GM06990 (cell line): ENCODE measurements at regions not wholly inside any gene's neighbourhood (a gene's known extent, or its start where the extent isn't known, plus 50 kb on each side); places are given as distances from the start of the nearest gene placed in this dataset.

Experiments used
- DNase-seq: peaks from one replicate; pipeline ENCODE4 v3.0.0-alpha.2; 2011; ENCODE audit not compliant: insufficient read length; ENCODE audit errors: extremely low read depth
- H3K27me3 ChIP-seq: replicated peaks from 2 replicates; pipeline ENCODE4 v1.6.0; 2011; ENCODE audit warnings: low read length; ENCODE audit not compliant: control insufficient read depth, insufficient read depth
- H3K36me3 ChIP-seq: 2 replicates; pipeline ENCODE4 v1.5.1; 2011; ENCODE audit warnings: low read length; ENCODE audit not compliant: control insufficient read depth, insufficient read depth
- H3K4me3 ChIP-seq: replicated peaks from 2 replicates; pipeline ENCODE4 v1.5.1; 2011; ENCODE audit warnings: low read depth, mild to moderate bottlenecking, control low read depth, low read length
- CTCF ChIP-seq: IDR thresholded peaks from 2 replicates; pipeline ENCODE4 v1.5.1; 2011; ENCODE audit warnings: low read length, control low read depth, mild to moderate bottlenecking, inconsistent platforms; ENCODE audit not compliant: insufficient read depth, poor library complexity, severe bottlenecking

GRCh38 chr1:217186664-217187063, 444.2 kb downstream of the GPATCH2 start:
- Histone ChIP-seq H3K36me3 (no peaks in the 10 kb centered on the region), H3K27me3 (no peaks in the 10 kb centered on the region), H3K4me3 (no peak overlapping the region)
- TF ChIP-seq CTCF, result no peak
- DNase-seq, result no peak

- H3K36me3 ChIP-seq, result no peaks in the 10 kb centered on the region
- H3K27me3 ChIP-seq, result no peaks in the 10 kb centered on the region
- no peak for DNase-seq
- H3K4me3 ChIP-seq, result no peak overlapping the region
- TF ChIP-seq CTCF, result no peak
Measured at GRCh38 chr1:217184854-217185253, 446.0 kb downstream of the GPATCH2 start.

- Histone ChIP-seq H3K27me3 (no peaks in the 10 kb centered on the region), H3K4me3 (no peak overlapping the region), H3K36me3 (no peaks in the 10 kb centered on the region)
- no peak for TF ChIP-seq CTCF
- no peak for DNase-seq
Measured at GRCh38 chr1:217182992-217183391, 447.9 kb downstream of the GPATCH2 start.

GRCh38 chr1:217181756-217182155, 449.1 kb downstream of the GPATCH2 start:
- Histone ChIP-seq H3K4me3 (no peak overlapping the region), H3K36me3 (no peaks in the 10 kb centered on the region), H3K27me3 (no peaks in the 10 kb centered on the region)
- no peak for TF ChIP-seq CTCF
- DNase-seq, result no peak

GRCh38 chr1:217181176-217181746, 449.6 kb downstream of the GPATCH2 start:
- H3K4me3 ChIP-seq, result no peak overlapping the region
- no peak for DNase-seq
- H3K36me3 ChIP-seq, result no peaks in the 10 kb centered on the region
- H3K27me3 ChIP-seq, result no peaks in the 10 kb centered on the region
- no peak for TF ChIP-seq CTCF

- no peak for TF ChIP-seq CTCF
Measured at GRCh38 chr1:217180443-217180842, 450.4 kb downstream of the GPATCH2 start.

More at GRCh38 chr1:217180443-217180842, 450.4 kb downstream of the GPATCH2 start:
- H3K27me3 ChIP-seq, result no peaks in the 10 kb centered on the region
- no peak overlapping the region for H3K4me3 ChIP-seq
- no peak for DNase-seq
- no peaks in the 10 kb centered on the region for H3K36me3 ChIP-seq
